Globus pallidus (tissue), 1 donor: ENCODE measurements at regions not wholly inside any gene's neighbourhood (a gene's known extent, or its start where the extent isn't known, plus 50 kb on each side); places are given as distances from the start of the nearest gene placed in this dataset.

Experiments
- DNase-seq: peaks from one replicate; pipeline ENCODE4 v3.0.0-alpha.2; 2015; ENCODE audit warnings: low spot score

GRCh38 chr9:89770531-89771174 is 165.8 kb downstream of the GADD45G start:
- DNase-seq = no peak

GRCh38 chr9:89771205-89771604 is 166.4 kb downstream of the GADD45G start:
- DNase-seq = no peak

- DNase-seq = no peak
Measured at GRCh38 chr9:89773170-89773569, 168.4 kb downstream of the GADD45G start.

GRCh38 chr9:89774858-89775370 is 170.1 kb downstream of the GADD45G start:
- DNase-seq = no peak

DNA sequence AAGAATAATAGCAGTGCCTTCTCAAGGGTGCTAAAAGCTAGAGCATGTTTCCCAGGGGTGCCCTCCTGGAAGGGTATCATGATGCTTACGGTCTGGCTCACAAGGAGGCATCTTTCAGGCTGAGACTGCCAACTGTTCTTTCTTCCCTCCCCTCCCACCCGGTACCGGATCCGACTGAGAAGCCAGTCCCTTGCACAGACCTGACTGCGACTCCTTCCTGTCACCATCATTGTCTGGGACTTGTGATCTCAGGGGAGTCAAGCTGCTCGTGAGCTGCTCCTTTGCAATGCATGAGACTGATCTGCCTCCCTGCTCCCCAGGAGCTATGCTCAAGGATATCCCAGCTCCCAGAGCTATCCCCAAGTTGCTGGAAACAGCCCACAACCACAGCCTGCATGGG is 170.8 kb downstream of the GADD45G start:
- no peak for DNase-seq

- DNase-seq = no peak
Measured at GRCh38 chr9:89776795-89777525, 172.1 kb downstream of the GADD45G start.

DNA sequence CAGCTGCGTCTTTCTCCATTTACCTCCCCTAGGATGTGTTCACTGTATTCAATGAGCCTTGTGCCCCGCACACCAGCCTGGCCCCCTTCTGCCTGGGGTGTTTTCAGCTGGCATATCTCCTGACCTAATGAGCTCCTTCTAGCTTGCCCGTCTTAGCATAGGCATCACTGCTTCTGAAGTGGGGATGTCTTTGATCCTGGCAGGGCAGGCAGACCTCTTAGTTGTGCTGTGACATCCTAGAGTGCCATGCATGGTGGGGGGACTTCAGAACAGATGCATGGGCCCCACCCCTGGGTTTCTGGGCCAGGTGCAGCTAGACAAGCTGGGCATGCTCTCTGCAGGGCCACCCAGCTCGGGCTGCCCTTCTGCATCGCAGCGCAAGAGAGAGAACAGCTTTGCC is 172.7 kb downstream of the GADD45G start:
- DNase-seq = no peak

DNA sequence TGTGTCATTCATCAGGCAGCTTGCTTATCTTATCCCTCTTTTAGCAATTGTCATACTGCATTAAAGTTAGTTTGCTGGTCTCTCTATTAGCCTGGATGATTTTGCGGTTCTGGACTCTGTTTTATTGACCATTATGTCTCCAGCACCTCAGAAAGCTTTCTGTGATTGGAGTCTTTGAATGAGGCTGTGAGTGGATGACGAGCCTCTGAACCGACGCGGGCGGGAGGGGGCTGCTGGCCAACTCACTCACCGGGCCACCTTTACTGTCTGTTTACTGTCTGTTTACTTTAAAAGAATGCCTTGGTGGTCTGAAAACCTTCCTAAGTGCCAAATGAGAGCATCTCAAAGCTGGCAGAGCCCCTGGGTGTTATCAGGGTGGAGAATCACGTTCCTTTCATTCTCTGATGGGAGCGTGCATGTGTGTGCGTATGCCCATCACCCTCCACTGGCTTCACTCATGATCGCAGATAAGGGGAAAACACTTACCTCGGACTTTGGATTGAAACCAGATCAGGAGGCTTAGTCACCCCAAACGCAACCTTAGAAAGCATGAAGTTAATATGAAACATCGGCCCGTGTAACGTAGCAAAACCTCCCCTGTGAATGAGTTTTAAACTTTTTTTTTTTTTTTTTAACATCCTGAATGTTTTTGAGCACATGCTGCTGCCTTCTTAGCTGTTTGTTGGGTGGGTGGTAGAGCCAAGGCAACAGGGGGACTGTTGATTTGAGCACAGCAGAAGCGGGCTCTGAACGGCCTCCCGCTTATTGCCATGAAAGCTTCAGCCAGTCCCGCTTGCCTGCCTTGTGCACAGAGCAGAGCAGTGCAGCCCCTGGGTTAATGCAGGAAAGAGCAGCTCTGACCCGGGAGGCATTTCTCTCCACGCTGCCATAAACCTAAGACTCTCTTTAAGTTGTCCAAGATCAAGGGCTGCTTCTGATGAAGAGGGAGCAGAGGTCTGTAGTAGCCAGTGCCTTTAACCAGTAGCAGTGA is 173.6 kb downstream of the GADD45G start:
- DNase-seq = no peak

- DNase-seq = no peak
Measured at GRCh38 chr9:89779405-89780203, 174.8 kb downstream of the GADD45G start.

DNA sequence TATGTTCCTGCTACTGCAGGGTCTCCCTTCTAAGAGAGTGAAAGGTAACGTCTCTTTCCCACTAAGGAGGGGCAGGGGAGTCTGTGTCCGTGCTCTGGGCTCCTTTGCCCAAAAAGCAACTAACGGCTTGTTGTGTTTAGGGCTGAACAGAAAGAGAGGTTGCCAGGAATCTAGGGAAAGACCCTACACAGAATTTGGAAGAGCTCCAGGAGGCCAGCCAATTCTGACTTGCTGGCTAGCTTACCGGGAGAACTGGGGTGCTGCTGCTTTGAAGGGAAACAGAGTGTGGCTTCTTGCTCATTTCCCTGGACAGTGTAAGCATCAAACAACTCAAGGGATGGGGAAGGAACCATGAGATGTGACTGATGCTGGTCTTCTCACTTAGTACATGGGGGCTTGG is 176.1 kb downstream of the GADD45G start:
- DNase-seq = no peak

DNA sequence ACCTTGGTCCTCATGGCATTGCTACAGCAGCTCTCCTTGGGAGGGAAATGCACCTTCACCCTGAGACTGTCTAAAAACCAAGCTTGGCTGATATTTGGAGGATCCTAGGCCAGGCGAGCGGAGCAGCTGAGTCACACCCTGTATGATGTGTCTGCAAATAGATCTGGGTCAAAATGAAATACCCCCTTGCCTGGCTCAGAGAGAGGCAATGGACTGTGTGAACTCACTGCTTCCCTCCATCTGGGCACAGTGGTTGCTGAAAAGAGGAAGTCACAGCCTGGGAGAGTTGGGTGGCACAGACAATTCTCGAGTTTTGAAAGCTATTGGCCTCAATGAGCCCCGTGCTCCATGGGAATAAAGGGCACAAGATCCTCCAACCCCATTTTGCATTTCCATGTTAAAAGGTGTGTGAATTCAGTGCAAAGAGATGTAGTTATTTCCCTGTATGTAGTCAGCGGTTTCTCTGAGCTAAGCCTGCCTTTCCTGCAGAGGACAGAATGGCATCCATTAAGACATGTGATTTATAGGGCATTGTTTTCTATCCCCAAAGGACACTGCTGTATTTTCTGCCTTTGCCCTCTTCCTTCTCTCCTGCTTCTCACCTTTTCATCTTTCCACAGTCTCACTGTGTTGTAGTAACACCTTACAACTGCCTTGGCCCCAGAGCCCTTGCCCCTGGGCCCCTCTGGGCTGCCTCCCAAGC is 177.2 kb downstream of the GADD45G start:
- peak; percentile 33 for DNase-seq

DNA sequence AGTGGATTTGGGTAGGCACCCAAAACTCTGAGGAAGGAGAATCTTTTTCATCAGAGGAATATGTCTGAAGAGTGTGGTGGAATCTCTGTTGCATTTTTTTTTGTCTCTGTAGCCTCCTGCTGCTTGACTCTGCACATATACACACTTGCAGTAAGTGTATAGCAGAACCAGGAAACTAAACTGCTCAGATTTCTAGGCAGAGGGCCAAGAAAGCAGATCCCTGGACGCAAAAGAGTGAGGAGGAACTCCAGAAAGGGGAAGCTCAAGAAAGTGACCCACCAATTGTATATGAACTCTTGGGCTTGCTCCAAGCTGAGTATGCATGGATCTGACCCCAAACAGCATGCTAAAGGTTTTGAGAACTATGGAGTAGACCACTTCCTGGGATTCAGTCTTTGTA is 181.8 kb downstream of the GADD45G start:
- DNase-seq = peak; percentile 65

- no peak for DNase-seq
Measured at GRCh38 chr9:89787595-89787994, 182.8 kb downstream of the GADD45G start.

DNA sequence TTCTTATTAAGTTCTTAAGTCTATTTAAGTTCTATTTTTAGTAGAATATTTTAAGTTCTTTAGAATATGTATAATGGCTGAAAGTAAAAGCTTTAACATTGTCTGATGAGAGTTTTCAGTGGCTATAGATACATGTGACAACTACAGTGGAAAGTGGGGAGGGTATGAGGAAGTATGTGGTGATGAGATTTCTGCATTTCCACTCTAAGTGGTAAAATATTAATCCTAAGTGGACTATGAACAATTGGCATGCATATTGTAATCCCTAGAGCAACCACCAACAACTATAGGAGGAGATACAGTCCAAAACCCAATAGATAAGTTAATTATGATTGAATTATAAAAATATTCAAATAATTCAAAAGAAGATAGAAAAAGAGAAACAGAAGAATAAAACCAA is 183.6 kb downstream of the GADD45G start:
- no peak for DNase-seq

- DNase-seq = no peak
Measured at GRCh38 chr9:89789922-89790510, 185.2 kb downstream of the GADD45G start.

DNA sequence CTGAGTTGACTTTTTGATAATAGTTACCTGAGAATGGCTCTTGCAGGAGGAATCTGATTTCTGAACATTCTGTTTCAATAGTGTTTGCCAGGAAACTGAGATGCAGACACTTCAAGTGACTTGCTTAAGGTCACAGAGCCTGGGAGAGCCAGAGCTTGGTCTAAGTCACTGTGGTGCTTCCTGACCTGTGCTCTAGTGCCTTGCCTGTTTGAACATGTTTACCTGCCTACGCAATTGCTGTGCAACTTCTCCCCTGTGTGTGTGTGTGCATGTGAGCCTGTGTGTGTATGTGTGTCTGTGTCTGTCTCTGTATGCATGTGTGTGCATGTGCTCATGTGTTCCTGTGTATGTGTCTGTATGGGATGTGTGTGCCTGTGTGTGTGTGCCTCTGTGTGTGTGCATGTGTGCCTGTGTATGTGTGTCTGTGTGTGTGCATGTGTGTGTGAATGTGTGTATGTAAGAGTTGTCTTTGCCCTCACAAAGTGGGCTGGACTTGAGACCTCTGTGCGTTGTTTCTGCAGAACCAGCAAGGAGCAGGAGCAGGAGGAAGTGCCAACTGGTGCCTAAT is 185.8 kb downstream of the GADD45G start:
- no peak for DNase-seq

GRCh38 chr9:89791754-89792153 is 186.9 kb downstream of the GADD45G start:
- no peak for DNase-seq

DNA sequence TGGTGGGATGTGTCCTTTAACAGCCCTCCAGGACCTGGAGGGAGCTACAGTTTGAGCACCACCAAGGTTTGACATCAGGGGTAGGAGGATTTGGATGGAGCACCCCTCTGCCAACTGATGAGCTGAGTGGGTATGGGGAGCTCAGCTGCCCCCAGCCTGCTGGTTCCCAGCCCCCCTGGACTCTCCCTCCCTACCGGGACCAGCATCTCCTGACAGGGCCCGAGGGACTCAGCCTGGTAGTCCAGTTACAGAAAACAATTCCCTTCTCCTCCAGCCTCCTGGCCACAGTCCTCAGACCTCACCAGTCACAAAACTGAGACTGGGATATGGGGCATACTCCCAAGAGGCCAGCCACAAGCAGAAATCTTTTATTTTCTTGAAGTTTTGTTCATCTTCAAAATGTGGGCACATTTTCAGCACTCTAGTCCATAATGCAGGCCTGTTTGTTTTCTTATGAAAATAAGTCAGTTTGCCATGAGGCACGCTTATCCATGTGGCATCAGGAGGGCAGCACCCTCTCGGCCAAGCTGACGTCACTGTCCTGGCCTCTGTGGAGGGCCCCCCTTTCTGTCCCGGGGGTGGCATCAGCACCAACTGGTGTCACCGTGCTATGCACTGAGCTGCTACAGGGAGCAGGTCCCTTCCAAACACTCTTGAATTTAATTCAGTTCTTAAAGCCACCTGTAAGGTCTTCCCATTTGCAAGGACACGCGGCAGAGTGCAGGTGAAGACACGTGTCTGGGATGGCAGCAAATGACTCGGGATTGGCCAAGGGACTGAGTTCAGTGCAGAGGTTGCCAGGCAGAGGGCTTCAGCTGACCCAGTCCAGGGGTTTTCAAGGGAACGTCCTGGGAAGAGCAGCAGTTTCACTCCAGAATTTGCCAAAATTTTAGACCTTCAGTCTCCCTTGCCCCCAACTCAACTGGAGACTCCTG is 187.6 kb downstream of the GADD45G start:
- DNase-seq = no peak

GRCh38 chr9:89793124-89793495 is 188.3 kb downstream of the GADD45G start:
- no peak for DNase-seq
